ENCODE measurements at regions not wholly inside any gene's neighbourhood (a gene's known extent, or its start where the extent isn't known, plus 50 kb on each side); places are given as distances from the start of the nearest gene placed in this dataset.
A peak's percentile ranks its signal among the peaks of the same experiment; 100 is the strongest.

- H3K79me2 ChIP-seq (ENCODE audit: low read depth): no peaks in the 10 kb centered on the region
- H3K36me3 ChIP-seq (ENCODE audit: low read depth): no peaks in the 10 kb centered on the region
- ChIA-PET CTCF (no interaction called here), POLR2A (ENCODE audit: unreplicated experiment) (no interaction called here)
- peak overlapping the region; percentile 86 for H3K27ac ChIP-seq
- BruUV-seq (replicated peaks): no TSS peak
- no peak overlapping the region for H2AFZ ChIP-seq
- no peak overlapping the region for H3K4me3 ChIP-seq
- H3K4me1 ChIP-seq (replicated peaks; ENCODE audit: insufficient read depth): peaks cover 46% of the 10 kb centered on the region
- peak overlapping the region; percentile 47 for H3K4me2 ChIP-seq
- H4K20me1 ChIP-seq (ENCODE audit: insufficient read depth): no peaks in the 10 kb centered on the region
- peaks cover 3% of the 10 kb centered on the region for H3K9me3 ChIP-seq (ENCODE audit: insufficient read depth, low read depth)
- intact Hi-C loops (cut with micrococcal nuclease; ENCODE audit: unreplicated experiment): no loop called here
- TF ChIP-seq EZH2 (IDR thresholded peaks at IDR 0.05; ENCODE audit: low read depth): no peak
- DNase-seq: peak in 1 of 2 experiments; percentile 56
- no peaks in the 10 kb centered on the region for H3K9me2 ChIP-seq (ENCODE audit: insufficient read depth)
- H3K27me3 ChIP-seq (ENCODE audit: insufficient read depth, low read depth): no peaks in the 10 kb centered on the region
- peaks cover 33% of the 10 kb centered on the region for H3F3A ChIP-seq (ENCODE audit: insufficient read depth, low read depth)
Observed at GRCh38 chr17:71402007-71402406, 718.8 kb upstream of the SOX9 start.

DNA sequence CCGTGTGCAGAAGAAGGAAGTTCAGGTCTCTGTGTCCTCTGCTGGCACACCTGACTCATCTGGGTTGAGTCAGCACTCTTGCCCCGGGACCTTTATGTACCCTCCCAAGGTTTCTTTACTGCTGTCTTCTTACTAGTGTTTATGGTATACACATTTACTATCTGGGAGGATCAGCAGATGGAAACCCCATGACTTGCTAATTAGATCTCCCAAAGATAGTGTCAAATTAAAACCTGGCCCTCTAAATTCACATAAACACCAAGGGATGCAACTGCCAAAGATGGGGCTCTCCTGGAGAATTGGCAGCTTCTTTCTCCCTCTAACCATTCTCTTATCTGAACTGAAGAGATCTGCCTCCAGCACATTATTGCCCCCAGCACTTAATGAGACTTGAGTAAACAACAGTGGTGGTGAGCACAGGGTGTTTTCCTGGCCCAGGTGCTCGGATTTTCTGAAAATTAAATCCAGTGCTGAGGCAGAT lies 718.1 kb upstream of the SOX9 start:
- no TSS peak for BruUV-seq (replicated peaks)
- no peaks in the 10 kb centered on the region for H4K20me1 ChIP-seq (ENCODE audit: insufficient read depth)
- H3K4me3 ChIP-seq: no peak overlapping the region
- no peaks in the 10 kb centered on the region for H3K36me3 ChIP-seq (ENCODE audit: low read depth)
- peaks cover 33% of the 10 kb centered on the region for H3F3A ChIP-seq (ENCODE audit: insufficient read depth, low read depth)
- H3K27me3 ChIP-seq (ENCODE audit: insufficient read depth, low read depth): no peaks in the 10 kb centered on the region
- ChIA-PET CTCF (no interaction called here), POLR2A (ENCODE audit: unreplicated experiment) (no interaction called here)
- peak overlapping the region; percentile 47 for H3K4me2 ChIP-seq
- peak overlapping the region; percentile 66; the same call in 1 of the 2 replicates for H2AFZ ChIP-seq
- H3K4me1 ChIP-seq (replicated peaks; ENCODE audit: insufficient read depth): peaks cover 46% of the 10 kb centered on the region
- no peaks in the 10 kb centered on the region for H3K79me2 ChIP-seq (ENCODE audit: low read depth)
- peak overlapping the region; percentile 86 for H3K27ac ChIP-seq
- intact Hi-C loops (cut with micrococcal nuclease; ENCODE audit: unreplicated experiment): no loop called here
- TF ChIP-seq, protein P1, sequence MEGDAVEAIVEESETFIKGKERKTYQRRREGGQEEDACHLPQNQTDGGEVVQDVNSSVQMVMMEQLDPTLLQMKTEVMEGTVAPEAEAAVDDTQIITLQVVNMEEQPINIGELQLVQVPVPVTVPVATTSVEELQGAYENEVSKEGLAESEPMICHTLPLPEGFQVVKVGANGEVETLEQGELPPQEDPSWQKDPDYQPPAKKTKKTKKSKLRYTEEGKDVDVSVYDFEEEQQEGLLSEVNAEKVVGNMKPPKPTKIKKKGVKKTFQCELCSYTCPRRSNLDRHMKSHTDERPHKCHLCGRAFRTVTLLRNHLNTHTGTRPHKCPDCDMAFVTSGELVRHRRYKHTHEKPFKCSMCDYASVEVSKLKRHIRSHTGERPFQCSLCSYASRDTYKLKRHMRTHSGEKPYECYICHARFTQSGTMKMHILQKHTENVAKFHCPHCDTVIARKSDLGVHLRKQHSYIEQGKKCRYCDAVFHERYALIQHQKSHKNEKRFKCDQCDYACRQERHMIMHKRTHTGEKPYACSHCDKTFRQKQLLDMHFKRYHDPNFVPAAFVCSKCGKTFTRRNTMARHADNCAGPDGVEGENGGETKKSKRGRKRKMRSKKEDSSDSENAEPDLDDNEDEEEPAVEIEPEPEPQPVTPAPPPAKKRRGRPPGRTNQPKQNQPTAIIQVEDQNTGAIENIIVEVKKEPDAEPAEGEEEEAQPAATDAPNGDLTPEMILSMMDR (conservative IDR thresholded peaks at IDR 0.05): no peak
- TF ChIP-seq EZH2 (IDR thresholded peaks at IDR 0.05; ENCODE audit: low read depth): no peak
- H3K9me2 ChIP-seq (ENCODE audit: insufficient read depth): no peaks in the 10 kb centered on the region
- H3K9me3 ChIP-seq (ENCODE audit: insufficient read depth, low read depth): peaks cover 4% of the 10 kb centered on the region; the same call in 1 of the 2 replicates
- DNase-seq: peak; percentile 41 to 72

DNA sequence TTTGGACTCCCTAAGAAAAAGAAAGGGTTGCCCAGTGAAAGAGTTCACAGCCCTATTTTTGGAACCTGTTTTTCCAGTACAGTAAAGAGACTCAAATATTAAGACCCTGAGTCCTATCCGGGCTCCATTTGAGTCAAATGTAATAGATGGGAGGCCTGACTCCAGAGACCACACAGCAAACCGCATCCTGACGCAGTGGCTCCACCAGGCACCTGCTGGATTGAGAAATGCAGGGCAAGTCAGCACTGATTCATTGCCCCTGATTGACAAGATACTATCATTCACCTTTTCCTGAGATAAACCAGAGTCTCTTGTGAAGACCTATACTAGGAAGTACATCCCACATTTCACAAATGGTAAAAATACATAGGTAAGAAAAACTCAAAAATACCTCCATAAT lies 715.7 kb upstream of the SOX9 start:
- Histone ChIP-seq H3K4me1 (replicated peaks; ENCODE audit: insufficient read depth) (peaks cover 46% of the 10 kb centered on the region), H4K20me1 (ENCODE audit: insufficient read depth) (no peaks in the 10 kb centered on the region), H3K79me2 (ENCODE audit: low read depth) (no peaks in the 10 kb centered on the region), H2AFZ (no peak overlapping the region; the same call in 1 of the 2 replicates), H3K9me2 (ENCODE audit: insufficient read depth) (no peaks in the 10 kb centered on the region), H3K36me3 (ENCODE audit: low read depth) (no peaks in the 10 kb centered on the region), H3K4me2 (peak overlapping the region; percentile 46), H3K27ac (peak overlapping the region; percentile 86), H3K4me3 (no peak overlapping the region), H3K9me3 (ENCODE audit: insufficient read depth, low read depth) (peaks cover 6% of the 10 kb centered on the region; the same call in 1 of the 2 replicates), H3F3A (ENCODE audit: insufficient read depth, low read depth) (peaks cover 33% of the 10 kb centered on the region), H3K27me3 (ENCODE audit: insufficient read depth, low read depth) (no peaks in the 10 kb centered on the region)
- ChIA-PET POLR2A (ENCODE audit: unreplicated experiment) (interaction anchor here (0.7 to 0.8 kb wide), 2 partner anchors 192 to 233 kb away, joined by 3 to 4 read pairs; no protein-coding TSS in a partner anchor), CTCF (no interaction called here)
- intact Hi-C loops (cut with micrococcal nuclease; ENCODE audit: unreplicated experiment): loop anchor here (1.0 kb wide), 1 partner anchor 19 kb away; no protein-coding TSS in a partner anchor
- DNase-seq: peak; percentile 61 to 89
- TF ChIP-seq, protein P1 (conservative IDR thresholded peaks at IDR 0.05): no peak
- no TSS peak for BruUV-seq (replicated peaks)

GRCh38 chr17:71407981-71408380 lies 712.8 kb upstream of the SOX9 start:
- no peak overlapping the region for H2AFZ ChIP-seq
- CTCF ChIA-PET: no interaction called here

More at GRCh38 chr17:71407981-71408380, 712.8 kb upstream of the SOX9 start:
- H3K4me1 ChIP-seq (replicated peaks; ENCODE audit: insufficient read depth): peaks cover 42% of the 10 kb centered on the region
- peaks cover 30% of the 10 kb centered on the region for H3F3A ChIP-seq (ENCODE audit: insufficient read depth, low read depth)
- no TSS peak for BruUV-seq (replicated peaks)
- no peak overlapping the region for H3K4me2 ChIP-seq
- intact Hi-C loops (cut with micrococcal nuclease; ENCODE audit: unreplicated experiment): no loop called here
- H3K9me3 ChIP-seq (ENCODE audit: insufficient read depth, low read depth): peaks cover 25% of the 10 kb centered on the region
- DNase-seq: no peak
- no peaks in the 10 kb centered on the region for H4K20me1 ChIP-seq (ENCODE audit: insufficient read depth)
- no peaks in the 10 kb centered on the region for H3K9me2 ChIP-seq (ENCODE audit: insufficient read depth)
- H3K36me3 ChIP-seq (ENCODE audit: low read depth): no peaks in the 10 kb centered on the region
- no peak overlapping the region for H3K27ac ChIP-seq
- TF ChIP-seq, protein P1 (conservative IDR thresholded peaks at IDR 0.05): no peak
- TF ChIP-seq EZH2 (IDR thresholded peaks at IDR 0.05; ENCODE audit: low read depth): no peak
- H3K4me3 ChIP-seq: no peak overlapping the region
- POLR2A ChIA-PET (ENCODE audit: unreplicated experiment): no interaction called here
- H3K79me2 ChIP-seq (ENCODE audit: low read depth): no peaks in the 10 kb centered on the region
- H3K27me3 ChIP-seq (ENCODE audit: insufficient read depth, low read depth): no peaks in the 10 kb centered on the region

Data from PC-9 (cell line).